ENCODE measurements at regions not wholly inside any gene's neighbourhood (a gene's known extent, or its start where the extent isn't known, plus 50 kb on each side); places are given as distances from the start of the nearest gene placed in this dataset.

GRCh38 chr7:13743226-13743625, 246.2 kb downstream of the ETV1 start:
- Histone ChIP-seq H3K4me3 (ENCODE audit: low read length) (no peak overlapping the region), H2AFZ (ENCODE audit: low read length) (no peak overlapping the region), H3K27ac (ENCODE audit: low read length) (no peak overlapping the region), H3K4me1 (ENCODE audit: low read length) (no peaks in the 10 kb centered on the region), H3K36me3 (replicated peaks; ENCODE audit: insufficient read depth, low read length) (no peaks in the 10 kb centered on the region), H3K79me2 (ENCODE audit: low read length) (no peaks in the 10 kb centered on the region), H3K27me3 (replicated peaks; ENCODE audit: insufficient read depth, low read length) (no peaks in the 10 kb centered on the region), H3K9me3 (replicated peaks; ENCODE audit: insufficient read depth, low read length) (no peaks in the 10 kb centered on the region), H3K4me2 (ENCODE audit: low read depth, low read length) (no peak overlapping the region), H3F3A (ENCODE audit: insufficient read depth, low read length) (no peaks in the 10 kb centered on the region), H4K20me1 (ENCODE audit: insufficient read depth, low read length) (no peaks in the 10 kb centered on the region), H3K9me2 (replicated peaks; ENCODE audit: insufficient read depth, low read length) (no peaks in the 10 kb centered on the region), H3K9ac (ENCODE audit: low read length) (no peak overlapping the region)
- DNase-seq = no peak
- no peak for TF ChIP-seq EZH2 (optimal IDR thresholded peaks at IDR 0.05; ENCODE audit: low read depth, low read length)
- TF ChIP-seq CTCF (IDR thresholded peaks at IDR 0.05; ENCODE audit: low read length) = no peak
- no peak for TF ChIP-seq EZH2phosphoT487 (IDR thresholded peaks at IDR 0.05; ENCODE audit: low read length)

DNA sequence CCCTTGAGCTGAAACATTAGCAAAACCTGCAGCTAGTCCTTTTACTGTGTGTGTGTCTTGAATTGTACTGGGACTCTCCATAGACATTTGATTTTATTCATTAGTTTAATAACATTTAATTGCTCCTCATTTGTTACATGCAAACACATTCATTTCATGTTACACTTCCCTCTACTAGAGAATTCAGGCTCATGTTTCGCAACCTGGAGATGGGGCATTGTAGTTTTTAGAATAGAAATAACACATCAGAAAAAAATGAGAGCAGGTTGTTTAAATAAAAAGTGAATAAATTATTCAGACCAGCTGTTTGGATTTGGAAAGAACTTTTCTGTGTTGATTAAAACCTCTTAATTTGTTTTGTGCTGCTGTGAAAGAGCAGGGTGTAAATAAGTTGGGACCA, 243.9 kb downstream of the ETV1 start:
- TF ChIP-seq EZH2phosphoT487 (IDR thresholded peaks at IDR 0.05; ENCODE audit: low read length) (no peak), EZH2 (optimal IDR thresholded peaks at IDR 0.05; ENCODE audit: low read depth, low read length) (no peak), CTCF (IDR thresholded peaks at IDR 0.05; ENCODE audit: low read length) (no peak)
- no peaks in the 10 kb centered on the region for H4K20me1 ChIP-seq (ENCODE audit: insufficient read depth, low read length)
- no peak for DNase-seq
- H3K9ac ChIP-seq (ENCODE audit: low read length) = no peak overlapping the region
- H3K79me2 ChIP-seq (ENCODE audit: low read length) = no peaks in the 10 kb centered on the region
- no peaks in the 10 kb centered on the region for H3K4me1 ChIP-seq (ENCODE audit: low read length)
- H2AFZ ChIP-seq (ENCODE audit: low read length) = no peak overlapping the region
- H3K27ac ChIP-seq (ENCODE audit: low read length) = no peak overlapping the region
- H3K27me3 ChIP-seq (replicated peaks; ENCODE audit: insufficient read depth, low read length) = no peaks in the 10 kb centered on the region
- H3F3A ChIP-seq (ENCODE audit: insufficient read depth, low read length) = no peaks in the 10 kb centered on the region
- H3K9me2 ChIP-seq (replicated peaks; ENCODE audit: insufficient read depth, low read length) = no peaks in the 10 kb centered on the region
- H3K4me3 ChIP-seq (ENCODE audit: low read length) = no peak overlapping the region
- H3K4me2 ChIP-seq (ENCODE audit: low read depth, low read length) = no peak overlapping the region
- no peaks in the 10 kb centered on the region for H3K36me3 ChIP-seq (replicated peaks; ENCODE audit: insufficient read depth, low read length)
- no peaks in the 10 kb centered on the region for H3K9me3 ChIP-seq (replicated peaks; ENCODE audit: insufficient read depth, low read length)

- Histone ChIP-seq H3K36me3 (replicated peaks; ENCODE audit: insufficient read depth, low read length) (no peaks in the 10 kb centered on the region), H4K20me1 (ENCODE audit: insufficient read depth, low read length) (no peaks in the 10 kb centered on the region), H3K4me2 (ENCODE audit: low read depth, low read length) (no peak overlapping the region), H3K4me3 (ENCODE audit: low read length) (no peak overlapping the region), H3K9me3 (replicated peaks; ENCODE audit: insufficient read depth, low read length) (no peaks in the 10 kb centered on the region), H3K9ac (ENCODE audit: low read length) (no peak overlapping the region), H2AFZ (ENCODE audit: low read length) (no peak overlapping the region), H3K4me1 (ENCODE audit: low read length) (no peaks in the 10 kb centered on the region), H3K9me2 (replicated peaks; ENCODE audit: insufficient read depth, low read length) (no peaks in the 10 kb centered on the region), H3K27ac (ENCODE audit: low read length) (no peak overlapping the region), H3K27me3 (replicated peaks; ENCODE audit: insufficient read depth, low read length) (no peaks in the 10 kb centered on the region), H3F3A (ENCODE audit: insufficient read depth, low read length) (no peaks in the 10 kb centered on the region), H3K79me2 (ENCODE audit: low read length) (no peaks in the 10 kb centered on the region)
- no peak for TF ChIP-seq EZH2phosphoT487 (IDR thresholded peaks at IDR 0.05; ENCODE audit: low read length)
- no peak for TF ChIP-seq CTCF (IDR thresholded peaks at IDR 0.05; ENCODE audit: low read length)
- TF ChIP-seq EZH2 (optimal IDR thresholded peaks at IDR 0.05; ENCODE audit: low read depth, low read length) = no peak
- no peak for DNase-seq
Observed at GRCh38 chr7:13748998-13749397, 240.5 kb downstream of the ETV1 start.
